Germinal center (tissue), 1 donor: ENCODE measurements at regions not wholly inside any gene's neighbourhood (a gene's known extent, or its start where the extent isn't known, plus 50 kb on each side); places are given as distances from the start of the nearest gene placed in this dataset.
"Not testable (repeated sequence)": the region's sequence is repeated elsewhere in the genome, so short reads cannot be mapped to it uniquely, and the experiment has no call there.

Source experiments
- DNase-seq: peaks from one replicate; pipeline ENCODE4 v3.0.0; 2012; ENCODE audit warnings: mixed read lengths, low spot score

DNA sequence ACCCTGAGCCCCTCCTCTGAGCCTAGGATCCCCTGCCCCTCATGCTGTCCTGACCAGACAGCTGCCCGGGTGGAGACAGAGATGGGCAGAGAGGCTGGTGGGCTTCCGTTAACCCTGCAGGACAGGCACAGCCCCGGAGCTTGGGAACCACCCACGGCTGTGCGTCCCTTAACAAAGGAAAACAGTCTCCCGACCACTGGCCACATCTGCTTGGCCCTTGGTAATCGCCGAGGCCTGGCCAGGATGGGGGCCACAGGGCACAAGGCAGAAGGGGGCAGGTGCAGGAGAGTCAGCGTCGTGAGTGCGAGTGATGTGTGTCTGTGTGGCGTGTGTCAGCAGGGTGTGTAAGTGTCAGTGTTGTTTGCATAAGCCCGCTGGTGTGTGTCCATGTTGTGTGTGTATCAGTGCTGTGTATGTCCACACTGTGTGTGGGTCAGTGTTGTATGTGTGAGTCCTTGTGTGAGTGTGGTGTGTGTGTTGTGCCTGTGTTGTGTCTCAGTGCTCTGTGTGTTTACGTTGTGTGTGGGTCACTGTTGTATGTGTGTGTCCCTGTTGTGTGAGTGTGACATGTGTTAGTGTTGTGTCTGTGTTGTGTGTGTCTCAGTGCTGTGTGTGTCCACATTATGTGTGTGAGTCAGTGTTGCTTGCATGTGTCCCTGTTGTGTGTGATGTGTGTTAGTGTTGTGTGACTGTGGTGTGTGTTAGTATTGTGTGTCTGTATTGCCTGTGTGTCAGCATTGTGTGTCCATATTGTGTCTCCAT lies 369.5 kb downstream of the BRD1 start:
- DNase-seq = no peak

DNA sequence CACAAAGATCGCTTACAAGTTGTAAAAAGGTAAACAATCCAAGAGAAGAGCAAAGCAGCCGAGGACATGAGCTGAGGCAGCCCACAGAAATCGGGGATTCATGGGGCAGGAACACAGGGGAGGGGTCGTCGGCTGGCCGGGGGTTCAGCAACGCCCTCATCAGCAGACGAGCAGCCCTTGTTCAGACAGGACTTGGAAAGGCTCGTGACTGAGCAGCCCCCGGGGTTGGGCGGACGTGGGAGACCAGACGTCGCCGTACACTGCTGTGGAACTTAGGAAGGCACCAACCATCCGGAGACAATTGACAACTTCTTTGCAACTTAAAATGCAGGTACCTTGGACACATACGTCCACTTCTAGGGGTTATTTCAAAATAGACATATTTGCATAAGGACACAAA lies 370.5 kb downstream of the BRD1 start:
- DNase-seq = no peak

DNA sequence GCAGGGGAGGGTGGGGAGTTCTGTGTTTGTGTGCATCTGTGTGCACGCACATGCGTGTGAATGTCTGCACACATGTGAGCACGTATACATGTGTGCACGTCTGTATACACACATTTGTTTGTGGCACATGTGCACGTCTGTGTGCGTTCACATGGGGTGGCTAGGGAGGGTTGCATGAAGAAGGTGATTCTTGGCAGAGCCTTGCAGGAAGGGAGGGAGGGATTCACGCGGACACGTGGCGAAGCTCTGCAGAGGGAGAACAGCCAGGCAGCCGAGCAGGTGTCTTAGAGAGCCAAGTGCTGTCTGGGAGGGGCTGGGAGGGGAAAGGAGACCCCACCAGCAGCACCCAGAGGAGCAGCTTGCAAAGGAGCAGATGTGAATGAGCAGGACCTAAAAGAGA lies 372.1 kb downstream of the BRD1 start:
- DNase-seq = no peak

DNA sequence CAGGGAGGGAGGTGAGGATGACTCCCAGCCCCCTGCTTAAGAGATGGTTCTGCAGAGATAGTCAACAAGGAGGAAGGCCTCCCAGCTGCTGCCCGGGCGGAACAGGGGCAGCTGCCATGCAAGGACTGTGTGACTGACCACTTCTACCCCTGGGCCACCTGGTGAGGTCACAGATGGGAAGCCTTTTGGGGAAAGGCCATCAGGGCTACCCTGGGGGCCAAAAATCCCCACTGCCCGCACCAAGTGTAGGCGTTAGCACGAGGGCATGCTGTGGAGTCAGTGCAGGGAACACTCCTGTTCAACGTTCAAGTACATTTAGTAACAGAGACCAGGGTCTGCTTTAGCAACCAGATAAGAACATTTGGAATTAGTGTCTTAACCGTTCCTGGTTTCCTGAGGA lies 372.9 kb downstream of the BRD1 start:
- no peak for DNase-seq

DNA sequence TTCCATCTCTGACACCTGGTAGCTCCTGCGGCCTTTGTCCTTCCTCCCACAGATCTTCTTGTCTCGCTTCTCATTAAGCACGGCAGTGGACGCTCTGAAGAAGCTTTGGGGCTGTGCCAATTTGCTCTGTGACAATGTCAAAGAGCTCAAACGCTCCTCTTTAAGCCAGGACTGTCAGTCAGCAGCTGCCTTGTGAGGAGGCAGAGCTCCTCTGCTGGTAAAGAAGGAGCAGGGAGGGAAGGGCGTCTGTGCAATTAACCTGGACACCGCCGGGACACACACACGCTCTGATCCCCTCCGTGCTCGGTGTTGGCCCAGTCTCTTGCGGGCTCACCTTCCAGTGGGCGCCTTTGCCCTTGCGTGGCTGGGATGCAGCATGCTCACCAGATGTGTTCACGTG lies 373.9 kb downstream of the BRD1 start:
- DNase-seq = no peak

DNA sequence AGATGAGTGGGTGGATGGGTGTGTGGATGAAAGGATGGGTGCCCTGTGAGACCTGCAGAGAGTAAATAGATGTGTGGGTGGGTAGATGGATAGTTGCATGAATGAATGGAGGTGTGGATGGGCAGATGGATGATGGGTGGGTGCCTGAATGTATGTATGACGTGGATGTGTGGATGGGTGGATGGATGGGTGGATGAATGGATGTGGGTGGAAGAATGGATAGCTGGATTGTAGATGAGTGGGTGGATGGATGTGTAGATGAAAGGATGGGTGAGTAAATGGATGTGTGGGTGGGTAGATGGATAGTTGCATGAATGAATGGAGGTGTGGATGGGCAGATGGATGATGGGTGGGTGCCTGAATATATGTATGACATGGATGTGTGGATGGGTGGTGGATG lies 374.7 kb downstream of the BRD1 start:
- not testable (repeated sequence) for DNase-seq

DNA sequence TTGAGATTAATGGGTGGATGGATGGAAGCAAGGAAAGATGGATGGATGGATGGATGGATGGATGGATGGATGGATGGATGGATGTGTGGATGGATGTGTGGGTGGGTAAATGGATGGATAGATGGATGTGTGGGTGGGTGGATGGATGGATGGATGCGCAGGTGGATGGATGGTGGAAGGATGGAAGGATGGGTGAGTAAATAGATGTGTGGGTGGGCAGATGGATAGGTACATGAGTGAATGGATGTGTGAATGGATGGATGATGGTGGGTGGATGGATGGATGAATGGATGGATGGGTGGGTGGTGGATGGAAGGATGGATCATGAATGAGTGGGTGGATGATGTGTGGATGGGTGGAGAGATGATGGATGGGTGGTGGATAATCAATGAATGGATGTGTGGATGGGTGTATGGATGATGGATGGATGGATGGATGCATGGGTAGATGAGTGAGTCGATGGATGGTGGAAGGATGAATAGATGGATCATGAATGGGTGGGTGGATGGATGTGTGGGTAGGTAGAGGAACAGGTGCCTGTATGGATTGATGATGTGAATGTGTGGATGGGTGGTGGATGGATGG lies 375.2 kb downstream of the BRD1 start:
- DNase-seq = no peak

DNA sequence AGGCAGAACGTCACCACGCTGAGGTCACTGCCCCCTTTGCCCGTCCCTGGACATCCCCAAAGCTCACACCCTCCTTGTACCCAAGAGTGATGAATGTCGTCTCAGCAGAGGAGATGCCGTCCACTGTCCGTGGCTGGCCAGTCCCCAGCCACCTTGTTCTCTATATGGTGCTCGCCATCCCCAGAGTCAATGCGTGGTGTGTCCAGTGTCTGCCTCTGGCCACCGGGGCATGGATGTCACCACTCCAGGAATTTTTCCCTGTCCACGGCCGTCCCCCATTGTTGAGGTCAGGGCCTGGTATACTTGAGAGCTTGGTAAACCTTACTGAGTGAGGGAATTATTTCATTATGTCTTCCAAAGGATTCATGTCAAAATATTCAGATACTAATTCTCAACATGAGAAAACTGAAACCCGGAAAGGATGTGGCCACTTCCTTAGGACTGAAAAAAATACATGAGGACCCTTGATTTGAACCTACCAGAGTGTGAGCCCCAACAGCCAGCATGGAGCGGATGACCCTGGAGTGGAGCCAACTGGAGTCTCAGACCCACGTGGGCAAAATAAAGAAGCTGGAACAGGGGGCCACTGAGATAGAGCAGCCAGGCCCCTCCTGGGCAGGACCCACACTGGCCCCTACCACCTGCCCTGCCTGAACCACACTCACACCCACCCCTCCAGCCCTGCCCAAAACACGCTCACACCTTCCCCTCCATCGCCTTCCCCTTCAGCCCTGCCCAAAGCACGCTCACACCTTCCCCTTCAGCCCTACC lies 376.4 kb downstream of the BRD1 start:
- DNase-seq = no peak

DNA sequence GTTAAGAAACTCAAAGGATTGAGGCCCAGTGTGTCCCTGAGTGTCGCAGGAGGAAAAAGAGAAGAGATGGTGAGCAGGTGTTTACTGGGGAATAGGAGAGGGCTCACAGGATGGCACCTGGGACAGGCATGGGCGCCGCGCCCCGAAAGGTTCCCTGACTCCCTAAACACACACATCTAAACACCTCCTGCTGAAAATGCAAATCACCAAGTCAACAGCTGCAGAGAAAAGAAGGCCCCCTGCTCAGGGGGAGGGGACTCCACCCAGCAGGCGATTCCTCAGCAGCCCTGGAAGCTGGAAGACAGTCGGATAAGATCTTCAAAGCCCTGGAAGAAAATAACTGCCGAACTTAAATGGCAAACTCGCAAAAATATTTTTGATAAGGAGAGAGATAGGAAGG lies 377.2 kb downstream of the BRD1 start:
- no peak for DNase-seq

DNA sequence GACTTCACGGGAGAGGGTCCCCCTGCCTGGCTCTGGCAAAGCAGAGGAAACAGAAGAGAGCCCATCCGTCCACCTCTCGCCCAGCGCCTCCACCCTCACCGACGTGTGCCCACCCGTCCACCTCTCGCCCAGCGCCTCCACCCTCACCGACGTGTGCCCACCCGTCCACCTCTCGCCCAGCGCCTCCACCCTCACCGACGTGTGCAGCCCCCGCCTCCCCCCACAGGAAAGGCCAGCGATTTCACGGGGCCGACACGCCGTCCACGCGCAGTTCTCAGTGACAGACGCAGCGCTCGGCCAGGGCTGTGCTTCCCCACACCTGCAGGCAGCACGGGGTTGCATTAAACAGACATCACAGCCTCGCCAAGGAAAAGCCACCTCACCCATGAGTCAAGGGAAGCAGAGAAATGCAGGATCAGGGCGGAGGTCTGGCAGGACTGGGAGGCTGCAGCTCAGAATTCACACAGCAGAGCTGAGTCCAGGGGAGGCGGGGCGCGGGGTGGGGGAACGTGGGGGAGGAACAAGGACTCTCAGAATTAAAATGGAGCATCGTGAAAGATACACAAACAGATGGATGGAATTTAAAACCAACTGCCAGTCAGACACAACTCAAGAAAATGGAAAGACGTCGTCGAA lies 377.7 kb downstream of the BRD1 start:
- DNase-seq = no peak

DNA sequence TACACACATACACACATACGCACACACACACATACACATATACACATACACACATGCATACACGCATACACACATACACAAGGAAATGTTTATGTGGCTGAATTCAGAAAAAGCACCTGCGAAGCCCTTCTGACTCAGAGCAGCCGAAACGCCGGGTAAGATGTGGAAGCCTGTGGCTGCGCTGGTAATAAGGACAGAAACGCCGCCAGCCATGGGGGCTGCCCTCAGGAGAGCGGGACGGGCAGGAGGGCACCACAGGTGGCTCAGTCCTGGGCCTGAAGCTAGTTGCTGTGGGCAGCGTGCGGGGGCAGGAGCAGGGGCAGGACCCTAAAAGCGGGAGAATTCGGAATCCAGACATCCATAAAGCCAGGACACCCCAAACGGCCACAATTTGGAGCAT lies 378.3 kb downstream of the BRD1 start:
- no peak for DNase-seq

DNA sequence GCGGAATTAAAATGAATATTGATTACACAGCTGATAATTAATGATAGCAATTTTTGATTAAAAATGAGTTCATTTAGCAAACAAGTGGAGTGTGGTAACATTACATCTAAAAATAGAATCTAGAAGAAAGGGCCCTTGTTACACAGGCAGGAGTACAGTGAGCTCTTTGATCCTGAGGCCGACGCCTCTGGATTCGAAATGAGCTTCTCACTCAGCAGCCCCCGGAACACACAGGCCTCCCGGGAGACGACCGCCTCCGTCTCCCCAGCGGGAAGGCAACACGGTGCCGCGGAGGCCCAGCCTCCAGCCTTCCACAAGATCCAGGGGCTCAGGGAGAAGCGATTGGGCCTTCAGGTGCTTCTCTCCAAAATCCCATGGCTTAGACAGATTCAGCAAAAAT lies 379.1 kb downstream of the BRD1 start:
- no peak for DNase-seq

DNA sequence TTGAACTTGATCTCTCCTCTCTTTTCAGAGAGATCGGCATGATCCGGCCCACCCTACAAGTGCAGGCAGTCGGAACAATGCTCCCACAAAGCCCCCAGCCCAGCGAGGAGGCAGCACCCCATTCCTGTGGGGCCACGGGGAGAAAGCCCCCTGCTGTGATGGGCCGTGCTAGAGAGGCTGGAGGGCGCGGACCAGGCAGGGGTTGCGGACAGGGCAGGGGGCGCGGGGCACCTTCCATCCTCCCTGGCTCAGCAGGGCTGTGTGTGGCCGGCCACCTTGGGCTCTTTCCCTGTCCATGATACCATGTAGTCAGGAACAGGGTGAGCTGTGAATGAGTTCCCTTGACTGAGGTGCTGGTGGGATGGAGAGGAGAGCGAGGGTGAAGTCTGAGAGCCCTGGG lies 379.8 kb downstream of the BRD1 start:
- DNase-seq = no peak

DNA sequence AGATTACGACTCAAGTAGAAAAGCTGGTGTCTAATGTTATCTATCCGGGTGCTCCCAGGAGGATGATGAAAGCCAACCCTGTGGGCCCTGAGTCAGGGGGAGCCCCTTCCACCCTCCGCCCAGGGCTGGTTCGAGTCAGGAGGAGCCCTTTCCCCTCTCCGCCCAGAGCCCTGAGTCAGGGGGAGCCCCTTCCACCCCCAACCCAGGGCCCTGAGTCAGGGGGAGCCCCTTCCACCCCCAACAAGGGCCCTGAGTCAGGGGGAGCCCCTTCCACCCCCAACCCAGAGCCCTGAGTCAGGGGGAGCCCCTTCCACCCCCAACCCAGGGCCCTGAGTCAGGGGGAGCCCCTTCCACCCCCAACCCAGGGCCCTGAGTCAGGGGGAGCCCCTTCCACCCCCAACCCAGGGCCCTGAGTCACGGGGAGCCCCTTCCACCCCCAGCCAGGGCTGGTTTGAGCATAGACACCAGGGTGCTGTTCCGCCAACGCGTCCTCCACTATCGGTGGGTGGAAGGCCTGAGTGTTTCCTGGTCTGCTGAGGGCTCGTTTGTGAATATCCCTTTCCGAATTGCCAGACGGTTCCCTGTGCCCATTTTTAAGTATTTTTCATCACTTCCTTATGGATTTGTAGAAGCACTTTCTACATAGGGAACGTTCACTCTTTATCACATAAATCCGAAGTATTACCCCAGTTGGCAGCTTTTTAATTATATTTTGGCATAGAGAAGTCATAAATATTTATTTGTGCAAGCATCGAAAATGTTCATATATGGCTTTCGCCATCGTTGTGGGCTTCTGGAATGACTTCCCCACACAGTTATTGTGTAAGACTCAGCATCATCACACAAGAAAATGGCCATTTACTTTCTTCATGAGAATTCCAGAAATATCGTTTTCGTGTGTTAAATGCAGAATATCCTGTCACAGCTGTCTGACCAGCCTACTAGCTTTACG lies 380.6 kb downstream of the BRD1 start:
- DNase-seq = no peak

DNA sequence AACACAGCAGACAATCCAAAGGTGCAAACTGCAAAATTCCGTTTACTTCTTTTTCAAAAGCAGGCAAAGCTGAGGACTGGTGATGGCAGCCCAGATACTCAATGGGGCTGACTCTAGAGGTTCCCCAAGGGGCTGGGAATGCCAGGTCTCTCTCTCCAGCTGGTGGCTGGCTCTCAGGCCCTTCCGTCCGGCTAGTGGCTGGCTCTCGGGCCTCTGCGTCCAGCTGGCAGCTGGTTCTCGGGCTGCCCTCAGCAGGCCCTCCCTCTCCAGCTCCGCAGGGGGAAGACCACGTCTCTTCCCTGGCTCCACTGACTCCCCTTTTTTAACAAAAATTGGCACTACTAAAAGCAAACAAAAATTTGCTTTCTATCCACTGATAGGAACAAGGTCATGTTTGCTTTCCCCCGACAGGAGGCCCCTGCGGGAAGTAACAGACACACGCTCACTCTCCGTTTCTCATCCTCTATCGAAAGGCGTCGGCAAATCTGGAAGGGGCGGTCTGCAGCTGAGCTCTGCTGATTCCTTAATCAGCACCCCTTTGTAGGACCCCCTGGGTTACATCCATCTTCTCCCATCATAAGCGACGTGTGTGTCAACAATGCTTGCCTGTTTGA lies 381.4 kb downstream of the BRD1 start:
- no peak for DNase-seq

DNA sequence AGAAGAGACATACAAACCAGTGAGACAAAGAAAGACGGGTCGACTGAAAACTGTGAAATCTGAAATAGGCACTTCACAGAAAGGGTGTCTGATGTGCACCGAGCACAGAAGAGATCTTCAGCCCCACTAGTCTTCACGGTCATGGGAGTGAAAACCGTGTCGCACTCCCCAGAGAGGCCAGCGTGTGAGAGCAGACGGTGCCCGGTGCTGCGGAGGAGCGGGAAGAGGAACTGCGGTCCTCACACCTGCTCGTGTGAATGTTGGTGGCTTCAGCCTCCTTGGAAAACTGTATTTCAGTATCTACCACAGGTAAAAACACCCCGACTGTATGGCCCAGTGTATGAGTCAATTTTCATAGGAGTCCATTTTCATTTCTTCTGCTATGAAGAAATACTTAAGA lies 382.9 kb downstream of the BRD1 start:
- DNase-seq = no peak

DNA sequence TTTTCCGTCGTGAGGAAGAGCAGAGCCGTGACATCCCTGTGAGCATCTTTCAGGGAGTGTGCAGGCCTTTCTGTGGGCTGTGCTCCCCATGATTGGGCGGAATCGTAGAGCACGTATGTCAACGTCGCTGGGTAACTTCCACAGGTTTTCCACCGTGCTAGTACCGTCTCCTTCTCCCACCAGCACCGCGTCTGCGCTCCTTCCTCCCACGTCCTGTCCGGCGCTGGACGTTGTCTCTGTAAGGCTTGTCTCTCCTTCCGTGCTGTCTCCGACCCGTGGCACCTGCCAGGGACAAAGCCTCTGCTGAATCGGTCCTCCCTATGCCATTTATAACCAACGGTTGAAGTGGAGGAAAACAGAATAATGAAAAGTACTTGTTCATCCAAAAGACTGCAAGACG lies 386.7 kb downstream of the BRD1 start:
- no peak for DNase-seq

DNA sequence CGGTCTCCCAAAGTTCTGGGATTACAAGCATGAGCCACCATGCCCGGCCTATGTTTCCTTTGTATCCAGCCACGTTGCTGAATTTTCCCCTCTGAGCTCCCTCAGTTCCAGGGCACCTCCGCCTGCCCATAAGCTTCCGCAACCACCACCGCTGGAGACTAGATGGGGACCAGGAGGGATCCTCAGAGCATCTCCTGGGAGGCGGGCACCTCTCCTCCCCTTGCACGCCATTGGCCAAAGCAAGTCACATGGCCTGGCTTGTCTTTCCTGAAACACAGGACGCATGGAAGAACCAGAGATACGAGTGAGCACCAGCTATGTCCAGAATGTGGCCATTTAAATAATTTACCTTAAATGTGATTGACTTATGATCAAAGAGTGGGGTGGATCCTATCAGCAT lies 388.3 kb downstream of the BRD1 start:
- DNase-seq = no peak

DNA sequence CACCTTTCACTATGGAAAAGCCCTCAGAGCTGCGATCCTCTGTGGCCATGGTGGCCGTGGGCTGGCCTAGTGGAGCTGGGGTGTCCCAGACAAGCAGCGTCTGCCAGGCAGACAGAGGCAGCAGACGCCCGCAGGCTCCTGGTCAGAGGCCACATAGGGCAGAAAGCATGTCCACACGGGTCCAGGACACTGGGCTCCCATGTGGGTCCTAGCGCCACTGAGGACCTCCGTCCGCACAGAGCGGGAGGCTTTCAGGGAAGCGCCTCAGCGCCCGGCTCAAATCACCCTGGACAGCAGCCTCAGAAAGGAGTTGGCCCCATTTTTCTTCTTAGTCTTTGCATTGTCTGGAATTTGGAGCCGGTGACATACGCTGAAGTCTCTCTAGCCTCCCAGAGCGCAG lies 389.7 kb downstream of the BRD1 start:
- no peak for DNase-seq

DNA sequence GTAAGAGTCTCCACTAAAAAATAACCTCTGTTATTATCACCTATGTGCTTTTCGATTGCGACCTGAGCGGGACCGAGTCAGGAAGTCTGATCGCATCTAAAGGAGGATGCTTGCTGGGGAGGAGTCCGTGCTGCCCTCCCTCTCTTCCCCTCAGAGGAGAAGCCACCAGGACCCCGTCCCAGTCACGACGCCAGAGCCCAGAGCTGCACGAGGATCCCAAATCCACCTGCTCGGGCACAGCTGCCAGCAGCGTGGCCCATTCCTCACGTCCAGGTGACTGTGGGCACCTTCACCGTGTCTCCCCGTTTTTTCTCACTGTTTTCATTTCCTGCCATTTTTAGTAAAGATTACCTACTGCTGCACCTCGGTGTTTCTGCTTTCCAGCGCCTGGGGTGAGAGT lies 390.3 kb downstream of the BRD1 start:
- no peak for DNase-seq

DNA sequence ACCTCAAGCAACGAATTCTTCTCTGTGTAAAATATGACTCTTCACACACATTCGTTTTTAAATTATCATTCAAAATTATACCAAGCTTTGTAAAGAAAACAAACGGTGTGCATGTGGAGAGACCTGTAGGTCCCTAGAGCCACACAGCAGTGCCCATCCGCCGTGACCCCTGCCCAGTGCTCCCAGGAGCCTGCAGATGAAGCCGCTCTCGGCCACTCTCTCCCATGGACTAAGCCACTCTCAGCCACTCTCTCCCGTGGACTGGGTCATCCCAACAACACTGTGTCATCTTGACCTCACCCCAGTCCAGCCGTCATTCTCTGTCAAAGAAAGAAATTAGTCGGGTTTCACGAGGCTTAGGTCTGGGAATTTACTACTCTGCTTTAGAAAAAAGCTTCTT lies 391.6 kb downstream of the BRD1 start:
- no peak for DNase-seq
